GM18505 (cell line): ENCODE measurements at regions not wholly inside any gene's neighbourhood (a gene's known extent, or its start where the extent isn't known, plus 50 kb on each side); places are given as distances from the start of the nearest gene placed in this dataset.

Experiments used
- ATAC-seq: cut with Tn5 transposase; IDR thresholded peaks from one replicate; pipeline ENCODE4 v1.9.1; 2021; ENCODE audit not compliant: unreplicated experiment
- POLR2A ChIP-seq: IDR thresholded peaks from 4 replicates; pipeline ENCODE4 v1.6.1; 2011; ENCODE audit warnings: borderline replicate concordance; ENCODE audit not compliant: insufficient read depth, insufficient read length; ENCODE audit errors: extremely low read depth

DNA sequence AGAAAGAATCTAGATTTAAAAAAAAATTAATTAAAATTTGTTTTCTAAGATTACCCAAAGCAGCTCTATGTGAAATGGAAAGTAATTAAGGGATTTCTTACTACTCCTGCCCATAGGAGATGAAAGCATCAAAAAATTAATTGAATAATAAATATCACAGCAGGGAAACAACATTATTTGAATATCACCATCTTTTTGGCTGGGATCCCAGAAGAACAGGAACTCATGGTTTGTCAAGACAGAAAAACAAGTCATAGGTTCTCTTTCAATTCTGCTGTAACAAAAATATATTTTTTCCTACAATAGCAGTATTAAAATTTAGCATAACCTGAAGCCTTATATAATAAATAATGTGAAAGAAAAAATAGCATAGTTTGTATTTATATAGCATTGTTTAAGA, 1713.4 kb downstream of the NCAM2 start:
- no peak for ATAC-seq
- no peak for TF ChIP-seq POLR2A

DNA sequence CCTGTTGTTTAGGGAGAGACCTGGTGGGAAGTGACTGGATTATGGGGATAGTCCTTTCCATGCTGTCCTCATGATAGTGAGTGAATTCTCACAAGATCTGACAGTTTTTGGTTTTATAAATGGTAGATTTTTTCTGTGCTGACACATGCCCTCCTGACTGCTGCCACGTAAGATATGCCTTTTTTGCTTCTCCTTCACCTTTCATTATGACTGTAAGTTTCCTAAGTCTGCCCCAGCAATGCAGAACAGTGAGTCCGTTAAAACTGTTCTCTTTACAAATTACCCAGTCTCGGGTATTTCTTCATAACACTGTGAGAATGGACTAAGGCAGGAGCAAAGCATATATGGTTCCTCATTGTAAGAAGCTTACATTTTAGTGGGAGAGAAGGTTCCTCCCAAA, 1727.2 kb downstream of the NCAM2 start:
- TF ChIP-seq POLR2A = no peak
- no peak for ATAC-seq

DNA sequence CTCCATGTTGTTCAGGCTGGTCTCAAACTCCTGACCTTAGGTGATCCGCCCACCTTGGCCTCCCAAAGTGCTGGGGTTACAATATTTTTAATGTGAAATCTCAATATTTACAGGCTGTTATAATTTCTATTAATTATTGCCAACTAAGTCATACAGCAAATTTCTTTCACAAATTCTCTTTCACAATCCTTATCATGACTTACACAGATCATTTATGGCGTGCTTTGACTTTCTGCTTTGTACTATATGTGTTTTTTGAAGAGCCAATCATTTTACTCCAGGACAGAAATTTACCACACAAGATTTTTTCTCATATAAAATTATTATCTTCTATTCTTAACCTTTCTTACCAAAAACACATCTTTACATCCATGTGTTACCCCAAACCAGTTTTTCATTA, 1729.9 kb downstream of the NCAM2 start:
- no peak for ATAC-seq
- no peak for TF ChIP-seq POLR2A

DNA sequence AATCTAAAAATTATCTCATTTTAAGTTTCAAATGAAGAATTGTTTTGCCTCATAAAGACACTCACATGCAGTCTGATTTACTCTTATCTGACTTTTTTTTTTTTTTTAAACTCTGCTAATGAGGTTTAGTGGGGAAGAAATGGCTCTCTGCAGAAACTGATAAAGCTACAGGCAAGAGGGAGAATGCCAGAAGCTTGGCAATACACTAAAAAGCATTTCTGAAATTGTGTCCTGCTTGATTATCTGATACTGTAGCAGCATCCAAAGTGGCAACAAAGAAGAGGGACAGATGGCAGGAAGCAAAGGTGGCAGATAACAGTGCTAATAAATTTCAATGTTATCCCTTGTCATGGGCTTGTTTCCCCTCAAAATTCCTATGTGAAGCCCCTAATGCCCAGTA, 1744.9 kb downstream of the NCAM2 start:
- no peak for TF ChIP-seq POLR2A
- no peak for ATAC-seq

DNA sequence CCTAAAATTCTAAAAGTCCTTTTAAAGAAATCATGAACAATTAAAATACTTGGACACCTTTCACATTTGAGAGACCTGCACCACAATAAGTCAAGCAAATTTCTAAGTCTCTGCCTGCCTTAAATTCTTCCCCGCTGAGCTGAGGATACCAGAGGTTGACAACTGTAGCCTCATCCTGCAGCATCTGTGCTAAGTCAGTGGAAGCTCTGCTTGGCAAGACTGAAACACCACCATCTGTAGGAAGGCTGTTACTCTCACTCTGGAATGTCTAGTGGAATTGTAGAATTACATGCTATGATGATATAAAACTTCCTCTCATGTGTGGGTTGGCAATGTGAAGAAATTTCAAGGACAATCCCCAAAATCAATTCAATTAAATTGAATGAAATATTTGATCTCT, 1756.5 kb downstream of the NCAM2 start:
- ATAC-seq = no peak
- no peak for TF ChIP-seq POLR2A

DNA sequence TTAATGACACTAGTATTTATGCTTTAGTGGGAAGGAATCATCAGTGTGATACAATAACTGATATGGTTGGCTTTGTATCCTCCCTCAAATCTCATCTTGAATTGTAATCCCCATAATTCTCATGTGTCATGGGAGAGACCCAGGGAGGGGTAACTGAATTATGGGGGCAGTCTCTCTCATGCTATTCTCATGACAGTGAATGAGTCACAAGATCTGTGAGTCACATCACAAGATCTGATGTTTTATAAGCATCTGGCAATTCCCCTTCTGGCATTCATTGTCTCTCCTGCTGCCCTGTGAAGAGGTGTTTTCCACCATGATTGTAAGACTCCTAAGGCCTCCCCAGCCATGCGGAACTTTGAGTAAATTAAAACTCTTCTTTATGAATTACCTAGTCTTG, 1760.3 kb downstream of the NCAM2 start:
- no peak for ATAC-seq
- TF ChIP-seq POLR2A = no peak

DNA sequence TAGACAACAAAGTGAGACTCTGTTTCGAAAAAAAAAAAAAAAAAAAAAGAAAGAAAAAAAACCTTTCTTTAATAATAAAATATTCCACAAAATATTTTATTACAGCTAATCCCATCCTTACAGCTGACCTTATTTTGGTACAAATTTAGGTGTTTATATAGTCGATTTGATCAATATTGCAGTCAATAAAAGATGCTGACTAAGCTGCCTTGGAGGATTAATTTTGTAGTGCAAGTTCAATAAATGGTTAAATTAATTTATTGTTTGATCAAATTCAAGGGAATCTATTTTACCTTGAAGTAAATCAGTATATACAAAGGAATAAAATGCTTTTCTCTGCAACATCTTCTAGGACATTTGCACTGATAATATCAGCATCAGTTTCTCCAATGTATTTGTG, 1764.3 kb downstream of the NCAM2 start:
- ATAC-seq = no peak
- TF ChIP-seq POLR2A = no peak

DNA sequence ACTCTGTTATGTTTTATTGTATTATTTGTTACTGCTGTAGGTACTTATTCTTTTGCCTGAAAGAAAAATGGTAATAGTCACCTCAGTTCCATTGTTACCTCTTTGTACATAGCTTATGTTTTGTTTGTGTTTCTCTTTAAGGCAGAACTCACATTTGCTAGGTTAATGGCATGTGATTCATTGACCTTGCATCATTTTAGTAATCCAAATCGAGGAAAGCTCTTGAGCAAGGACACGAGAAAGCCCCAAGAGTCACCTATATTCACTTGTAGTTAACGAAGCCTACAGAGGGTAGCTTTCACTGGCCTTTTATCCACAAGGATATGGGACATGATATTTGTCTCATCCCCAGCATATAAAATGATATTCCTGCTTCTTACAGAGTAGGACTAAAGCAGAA, 1765.2 kb downstream of the NCAM2 start:
- no peak for TF ChIP-seq POLR2A
- ATAC-seq = no peak

DNA sequence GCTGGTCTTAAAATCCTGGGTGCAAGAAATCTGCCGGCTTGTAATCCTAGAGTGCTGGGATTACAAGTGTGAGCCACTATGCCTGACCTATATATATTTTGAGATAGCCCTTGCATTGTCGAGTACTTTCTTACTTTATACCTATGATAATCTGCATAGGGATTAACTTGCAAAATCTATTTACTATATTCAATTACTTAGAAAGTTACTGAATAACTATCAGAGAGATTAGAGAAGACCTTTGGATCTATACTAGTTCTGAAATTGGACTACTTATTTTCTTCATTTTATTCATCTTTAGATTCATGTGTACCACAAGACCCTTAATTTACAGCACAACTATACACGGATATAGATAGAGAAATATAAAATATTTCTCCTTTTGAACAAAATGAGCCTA, 1766.0 kb downstream of the NCAM2 start:
- no peak for TF ChIP-seq POLR2A
- no peak for ATAC-seq

DNA sequence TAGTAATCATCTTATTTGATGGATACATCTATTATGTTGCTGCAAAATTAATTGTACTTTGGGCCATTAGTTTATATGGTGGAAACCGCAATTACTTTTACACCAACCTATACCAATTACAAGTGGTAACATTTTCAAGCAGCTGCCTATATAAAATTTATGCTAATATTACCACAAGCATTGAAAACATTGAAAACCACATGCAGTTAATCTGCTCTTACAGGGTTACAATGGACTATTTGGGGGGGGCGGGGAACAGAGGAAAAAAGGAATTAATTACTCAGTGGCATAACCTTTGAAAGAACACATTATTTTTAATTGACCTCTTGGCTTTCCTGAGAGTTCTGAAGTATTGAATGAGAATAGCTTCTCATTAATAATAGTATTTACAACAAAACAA, 1793.2 kb downstream of the NCAM2 start:
- no peak for ATAC-seq
- no peak for TF ChIP-seq POLR2A

DNA sequence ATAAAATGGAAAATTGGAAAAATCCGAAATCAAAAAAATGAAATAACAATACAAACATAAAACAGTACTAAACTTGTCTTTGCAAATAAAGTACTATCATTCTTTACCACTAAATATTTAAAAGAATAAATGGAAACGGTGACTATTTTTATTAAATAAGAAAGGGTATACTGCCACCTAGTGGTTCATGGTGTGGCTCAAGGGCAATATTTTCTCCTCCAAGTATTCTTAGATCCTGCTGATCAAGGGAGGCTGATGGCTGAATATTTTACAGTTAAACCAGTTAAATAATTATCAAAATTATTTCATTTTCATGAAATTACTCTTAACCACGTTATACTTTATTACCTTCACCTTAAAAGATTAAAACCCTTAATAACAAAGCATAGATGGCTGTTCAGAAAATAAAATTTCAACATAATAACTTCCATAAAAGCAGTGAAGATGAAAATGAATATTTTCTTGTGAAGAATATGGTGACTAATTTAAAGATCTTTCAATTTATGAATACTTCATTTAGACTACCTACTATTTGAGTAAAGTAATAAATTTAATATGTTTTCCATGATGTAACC, 1793.9 kb downstream of the NCAM2 start:
- peak; percentile 53 for ATAC-seq
- TF ChIP-seq POLR2A = no peak

DNA sequence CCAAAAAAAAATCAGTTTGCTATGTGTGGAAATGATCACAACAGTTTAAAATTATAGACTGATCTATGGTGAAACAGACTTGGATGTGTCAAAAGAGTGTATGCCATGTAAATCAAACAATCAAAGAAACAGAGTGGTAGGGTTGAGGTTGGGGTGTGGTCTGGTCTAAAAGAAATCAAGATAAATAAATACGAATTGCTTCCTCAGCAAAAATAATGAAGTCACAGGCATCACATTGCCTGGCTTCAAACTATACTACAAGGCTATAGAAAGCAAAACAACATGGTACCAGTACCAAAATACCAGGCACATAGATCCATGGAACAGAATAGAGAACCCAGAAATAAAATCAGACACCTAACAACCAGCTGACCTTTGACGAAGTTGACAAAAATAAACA, 1796.9 kb downstream of the NCAM2 start:
- TF ChIP-seq POLR2A = no peak
- no peak for ATAC-seq

DNA sequence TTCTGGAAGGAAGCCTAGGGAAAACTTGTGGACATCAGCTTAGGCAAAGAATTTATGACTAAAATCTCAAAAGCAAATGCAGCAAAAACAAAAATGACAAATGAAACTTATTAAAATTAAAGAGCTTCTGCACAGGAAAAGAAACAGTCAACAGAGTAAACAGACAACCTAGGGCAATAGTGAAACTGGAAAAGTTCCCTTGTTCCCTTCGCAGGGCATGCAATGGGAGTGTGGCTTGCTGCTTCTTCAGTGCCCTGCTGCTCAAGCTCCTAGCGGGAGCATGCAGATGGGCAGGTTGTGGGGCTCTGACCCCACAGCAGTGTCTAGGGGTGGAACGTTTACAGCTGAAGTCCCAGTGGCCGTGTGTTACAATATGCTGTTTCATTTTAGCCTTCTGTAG, 1797.4 kb downstream of the NCAM2 start:
- no peak for TF ChIP-seq POLR2A
- no peak for ATAC-seq

DNA sequence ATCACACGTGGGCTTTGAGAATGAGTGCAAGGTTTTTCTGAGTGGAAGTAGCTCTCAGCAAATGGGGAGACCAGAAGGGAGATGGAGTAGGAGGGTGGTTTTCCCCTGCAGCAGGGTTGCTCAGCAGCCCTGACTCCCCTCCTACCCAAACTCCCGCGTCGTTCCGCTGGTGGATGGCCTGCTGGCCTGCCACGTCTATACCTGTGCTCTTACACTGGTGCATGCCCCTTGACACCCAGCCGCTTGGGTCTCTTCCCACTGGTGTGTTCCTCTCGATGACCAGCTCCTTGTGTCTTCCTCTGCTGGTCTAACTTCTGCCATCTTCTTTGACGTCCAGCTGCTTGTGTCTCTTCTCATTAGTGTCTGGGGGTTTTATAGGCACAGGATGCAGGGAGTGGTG, 1797.9 kb downstream of the NCAM2 start:
- no peak for ATAC-seq
- TF ChIP-seq POLR2A = no peak

DNA sequence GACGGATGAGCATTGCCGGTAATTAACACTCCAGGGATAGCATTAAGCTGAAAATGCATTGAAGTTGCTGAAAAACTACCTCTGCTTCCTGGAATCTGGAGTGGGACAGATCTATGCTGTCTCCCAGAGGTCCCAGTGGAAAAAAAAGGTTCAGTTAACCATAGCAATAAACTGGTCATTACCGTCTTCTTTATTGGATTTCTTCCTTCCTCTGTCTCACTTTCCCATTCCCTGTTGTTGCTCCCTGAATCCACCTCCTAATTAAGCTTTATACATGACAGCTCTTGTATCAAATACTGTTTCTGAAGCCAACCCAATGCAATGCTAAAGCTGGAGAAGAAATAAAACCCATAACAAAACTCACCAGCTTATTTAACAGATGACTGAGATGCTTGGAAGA, 1805.9 kb downstream of the NCAM2 start:
- no peak for TF ChIP-seq POLR2A
- ATAC-seq = no peak
